ENCODE measurements at regions not wholly inside any gene's neighbourhood (a gene's known extent, or its start where the extent isn't known, plus 50 kb on each side); places are given as distances from the start of the nearest gene placed in this dataset.

GRCh38 chr3:168383573-168383972 lies 287.8 kb upstream of the GOLIM4 start:
- Histone ChIP-seq H3K9me3 (ENCODE audit: low read depth, low read length) (no peaks in the 10 kb centered on the region), H3K36me3 (ENCODE audit: insufficient read depth, low read length) (no peaks in the 10 kb centered on the region), H3K4me3 (no peak overlapping the region), H3K9ac (ENCODE audit: insufficient read length) (no peak overlapping the region), H3K27ac (no peak overlapping the region)
- TF ChIP-seq EZH2 (IDR thresholded peaks at IDR 0.05) (no peak), FOXP2 (optimal IDR thresholded peaks at IDR 0.05; ENCODE audit: control extremely low read depth, extremely low read length, insufficient read depth) (no peak), POLR2AphosphoS5 (IDR thresholded peaks at IDR 0.05; ENCODE audit: borderline replicate concordance, low read depth, low read length) (no peak)
- DNase-seq (ENCODE audit: low read depth, low spot score): no peak

GRCh38 chr3:168371846-168372245 lies 276.1 kb upstream of the GOLIM4 start:
- H3K9ac ChIP-seq (ENCODE audit: insufficient read length): no peak overlapping the region
- H3K27ac ChIP-seq: no peak overlapping the region
- TF ChIP-seq EZH2 (IDR thresholded peaks at IDR 0.05): no peak
- TF ChIP-seq POLR2AphosphoS5 (IDR thresholded peaks at IDR 0.05; ENCODE audit: borderline replicate concordance, low read depth, low read length): no peak
- TF ChIP-seq FOXP2 (optimal IDR thresholded peaks at IDR 0.05; ENCODE audit: control extremely low read depth, extremely low read length, insufficient read depth): no peak
- H3K36me3 ChIP-seq (ENCODE audit: insufficient read depth, low read length): no peaks in the 10 kb centered on the region
- no peak overlapping the region for H3K4me3 ChIP-seq
- no peak for DNase-seq (ENCODE audit: low read depth, low spot score)
- H3K9me3 ChIP-seq (ENCODE audit: low read depth, low read length): no peaks in the 10 kb centered on the region

GRCh38 chr3:168364967-168365366 lies 269.2 kb upstream of the GOLIM4 start:
- H3K4me3 ChIP-seq: no peak overlapping the region
- no peaks in the 10 kb centered on the region for H3K9me3 ChIP-seq (ENCODE audit: low read depth, low read length)
- no peak overlapping the region for H3K27ac ChIP-seq
- H3K36me3 ChIP-seq (ENCODE audit: insufficient read depth, low read length): no peaks in the 10 kb centered on the region
- no peak overlapping the region for H3K9ac ChIP-seq (ENCODE audit: insufficient read length)
- DNase-seq (ENCODE audit: low read depth, low spot score): no peak
- TF ChIP-seq FOXP2 (optimal IDR thresholded peaks at IDR 0.05; ENCODE audit: control extremely low read depth, extremely low read length, insufficient read depth) (no peak), EZH2 (IDR thresholded peaks at IDR 0.05) (no peak), POLR2AphosphoS5 (IDR thresholded peaks at IDR 0.05; ENCODE audit: borderline replicate concordance, low read depth, low read length) (no peak)

- no peaks in the 10 kb centered on the region for H3K9me3 ChIP-seq (ENCODE audit: low read depth, low read length)
- no peak overlapping the region for H3K27ac ChIP-seq
- H3K9ac ChIP-seq (ENCODE audit: insufficient read length): no peak overlapping the region
- no peak overlapping the region for H3K4me3 ChIP-seq
- H3K36me3 ChIP-seq (ENCODE audit: insufficient read depth, low read length): no peaks in the 10 kb centered on the region
- TF ChIP-seq POLR2AphosphoS5 (IDR thresholded peaks at IDR 0.05; ENCODE audit: borderline replicate concordance, low read depth, low read length) (no peak), FOXP2 (optimal IDR thresholded peaks at IDR 0.05; ENCODE audit: control extremely low read depth, extremely low read length, insufficient read depth) (no peak), EZH2 (IDR thresholded peaks at IDR 0.05) (no peak)
- no peak for DNase-seq (ENCODE audit: low read depth, low spot score)
Measured at GRCh38 chr3:168362661-168363247, 267.0 kb upstream of the GOLIM4 start.

GRCh38 chr3:168362156-168362555 lies 266.4 kb upstream of the GOLIM4 start:
- no peaks in the 10 kb centered on the region for H3K36me3 ChIP-seq (ENCODE audit: insufficient read depth, low read length)
- DNase-seq (ENCODE audit: low read depth, low spot score): no peak
- no peak overlapping the region for H3K9ac ChIP-seq (ENCODE audit: insufficient read length)
- H3K27ac ChIP-seq: no peak overlapping the region
- H3K4me3 ChIP-seq: no peak overlapping the region
- no peak for TF ChIP-seq POLR2AphosphoS5 (IDR thresholded peaks at IDR 0.05; ENCODE audit: borderline replicate concordance, low read depth, low read length)
- TF ChIP-seq FOXP2 (optimal IDR thresholded peaks at IDR 0.05; ENCODE audit: control extremely low read depth, extremely low read length, insufficient read depth): no peak
- H3K9me3 ChIP-seq (ENCODE audit: low read depth, low read length): no peaks in the 10 kb centered on the region

- H3K4me3 ChIP-seq: no peak overlapping the region
- H3K36me3 ChIP-seq (ENCODE audit: insufficient read depth, low read length): no peaks in the 10 kb centered on the region
- no peaks in the 10 kb centered on the region for H3K9me3 ChIP-seq (ENCODE audit: low read depth, low read length)
- TF ChIP-seq POLR2AphosphoS5 (IDR thresholded peaks at IDR 0.05; ENCODE audit: borderline replicate concordance, low read depth, low read length) (no peak), EZH2 (IDR thresholded peaks at IDR 0.05) (no peak)
- H3K9ac ChIP-seq (ENCODE audit: insufficient read length): no peak overlapping the region
- no peak for DNase-seq (ENCODE audit: low read depth, low spot score)
- no peak overlapping the region for H3K27ac ChIP-seq
Measured at GRCh38 chr3:168360993-168361392, 265.3 kb upstream of the GOLIM4 start.

- Histone ChIP-seq H3K27ac (no peak overlapping the region), H3K9me3 (ENCODE audit: low read depth, low read length) (no peaks in the 10 kb centered on the region), H3K4me3 (no peak overlapping the region), H3K36me3 (ENCODE audit: insufficient read depth, low read length) (no peaks in the 10 kb centered on the region), H3K9ac (ENCODE audit: insufficient read length) (no peak overlapping the region)
- DNase-seq (ENCODE audit: low read depth, low spot score): no peak
- TF ChIP-seq POLR2AphosphoS5 (IDR thresholded peaks at IDR 0.05; ENCODE audit: borderline replicate concordance, low read depth, low read length) (no peak), EZH2 (IDR thresholded peaks at IDR 0.05) (no peak), FOXP2 (optimal IDR thresholded peaks at IDR 0.05; ENCODE audit: control extremely low read depth, extremely low read length, insufficient read depth) (no peak)
Measured at GRCh38 chr3:168342946-168343850, 247.5 kb upstream of the GOLIM4 start.

- Histone ChIP-seq H3K4me3 (peak overlapping the region; percentile 20), H3K27ac (no peak overlapping the region), H3K36me3 (ENCODE audit: insufficient read depth, low read length) (no peaks in the 10 kb centered on the region), H3K9me3 (ENCODE audit: low read depth, low read length) (no peaks in the 10 kb centered on the region), H3K9ac (ENCODE audit: insufficient read length) (no peak overlapping the region)
- DNase-seq (ENCODE audit: low read depth, low spot score): peak; percentile 52
- TF ChIP-seq FOXP2 (optimal IDR thresholded peaks at IDR 0.05; ENCODE audit: control extremely low read depth, extremely low read length, insufficient read depth) (no peak), POLR2AphosphoS5 (IDR thresholded peaks at IDR 0.05; ENCODE audit: borderline replicate concordance, low read depth, low read length) (no peak; the same call in 1 of the 2 replicates)
Measured at GRCh38 chr3:168341956-168342936, 246.5 kb upstream of the GOLIM4 start.
